ENCODE measurements at regions not wholly inside any gene's neighbourhood (a gene's known extent, or its start where the extent isn't known, plus 50 kb on each side); places are given as distances from the start of the nearest gene placed in this dataset.

GRCh38 chr7:17548014-17548653 lies 249.7 kb downstream of the AHR start (continued):
- no peak for TF ChIP-seq THAP8 (CRISPR knock-in tag; IDR thresholded peaks at IDR 0.05; ENCODE audit: borderline replicate concordance)
- no peak for TF ChIP-seq KDM3A (CRISPR knock-in tag; IDR thresholded peaks at IDR 0.05; ENCODE audit: low read depth)
- TF ChIP-seq, protein P1, sequence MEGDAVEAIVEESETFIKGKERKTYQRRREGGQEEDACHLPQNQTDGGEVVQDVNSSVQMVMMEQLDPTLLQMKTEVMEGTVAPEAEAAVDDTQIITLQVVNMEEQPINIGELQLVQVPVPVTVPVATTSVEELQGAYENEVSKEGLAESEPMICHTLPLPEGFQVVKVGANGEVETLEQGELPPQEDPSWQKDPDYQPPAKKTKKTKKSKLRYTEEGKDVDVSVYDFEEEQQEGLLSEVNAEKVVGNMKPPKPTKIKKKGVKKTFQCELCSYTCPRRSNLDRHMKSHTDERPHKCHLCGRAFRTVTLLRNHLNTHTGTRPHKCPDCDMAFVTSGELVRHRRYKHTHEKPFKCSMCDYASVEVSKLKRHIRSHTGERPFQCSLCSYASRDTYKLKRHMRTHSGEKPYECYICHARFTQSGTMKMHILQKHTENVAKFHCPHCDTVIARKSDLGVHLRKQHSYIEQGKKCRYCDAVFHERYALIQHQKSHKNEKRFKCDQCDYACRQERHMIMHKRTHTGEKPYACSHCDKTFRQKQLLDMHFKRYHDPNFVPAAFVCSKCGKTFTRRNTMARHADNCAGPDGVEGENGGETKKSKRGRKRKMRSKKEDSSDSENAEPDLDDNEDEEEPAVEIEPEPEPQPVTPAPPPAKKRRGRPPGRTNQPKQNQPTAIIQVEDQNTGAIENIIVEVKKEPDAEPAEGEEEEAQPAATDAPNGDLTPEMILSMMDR (CRISPR knock-in tag; IDR thresholded peaks at IDR 0.05): peak; percentile 30; the same call in 1 of the 2 replicates
- no peak for TF ChIP-seq FOXC1 (CRISPR knock-in tag; IDR thresholded peaks at IDR 0.05; ENCODE audit: borderline replicate concordance)
- TF ChIP-seq RFXANK (CRISPR knock-in tag; IDR thresholded peaks at IDR 0.05): no peak
- TF ChIP-seq, protein P2, sequence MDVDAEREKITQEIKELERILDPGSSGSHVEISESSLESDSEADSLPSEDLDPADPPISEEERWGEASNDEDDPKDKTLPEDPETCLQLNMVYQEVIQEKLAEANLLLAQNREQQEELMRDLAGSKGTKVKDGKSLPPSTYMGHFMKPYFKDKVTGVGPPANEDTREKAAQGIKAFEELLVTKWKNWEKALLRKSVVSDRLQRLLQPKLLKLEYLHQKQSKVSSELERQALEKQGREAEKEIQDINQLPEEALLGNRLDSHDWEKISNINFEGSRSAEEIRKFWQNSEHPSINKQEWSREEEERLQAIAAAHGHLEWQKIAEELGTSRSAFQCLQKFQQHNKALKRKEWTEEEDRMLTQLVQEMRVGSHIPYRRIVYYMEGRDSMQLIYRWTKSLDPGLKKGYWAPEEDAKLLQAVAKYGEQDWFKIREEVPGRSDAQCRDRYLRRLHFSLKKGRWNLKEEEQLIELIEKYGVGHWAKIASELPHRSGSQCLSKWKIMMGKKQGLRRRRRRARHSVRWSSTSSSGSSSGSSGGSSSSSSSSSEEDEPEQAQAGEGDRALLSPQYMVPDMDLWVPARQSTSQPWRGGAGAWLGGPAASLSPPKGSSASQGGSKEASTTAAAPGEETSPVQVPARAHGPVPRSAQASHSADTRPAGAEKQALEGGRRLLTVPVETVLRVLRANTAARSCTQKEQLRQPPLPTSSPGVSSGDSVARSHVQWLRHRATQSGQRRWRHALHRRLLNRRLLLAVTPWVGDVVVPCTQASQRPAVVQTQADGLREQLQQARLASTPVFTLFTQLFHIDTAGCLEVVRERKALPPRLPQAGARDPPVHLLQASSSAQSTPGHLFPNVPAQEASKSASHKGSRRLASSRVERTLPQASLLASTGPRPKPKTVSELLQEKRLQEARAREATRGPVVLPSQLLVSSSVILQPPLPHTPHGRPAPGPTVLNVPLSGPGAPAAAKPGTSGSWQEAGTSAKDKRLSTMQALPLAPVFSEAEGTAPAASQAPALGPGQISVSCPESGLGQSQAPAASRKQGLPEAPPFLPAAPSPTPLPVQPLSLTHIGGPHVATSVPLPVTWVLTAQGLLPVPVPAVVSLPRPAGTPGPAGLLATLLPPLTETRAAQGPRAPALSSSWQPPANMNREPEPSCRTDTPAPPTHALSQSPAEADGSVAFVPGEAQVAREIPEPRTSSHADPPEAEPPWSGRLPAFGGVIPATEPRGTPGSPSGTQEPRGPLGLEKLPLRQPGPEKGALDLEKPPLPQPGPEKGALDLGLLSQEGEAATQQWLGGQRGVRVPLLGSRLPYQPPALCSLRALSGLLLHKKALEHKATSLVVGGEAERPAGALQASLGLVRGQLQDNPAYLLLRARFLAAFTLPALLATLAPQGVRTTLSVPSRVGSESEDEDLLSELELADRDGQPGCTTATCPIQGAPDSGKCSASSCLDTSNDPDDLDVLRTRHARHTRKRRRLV (CRISPR knock-in tag; IDR thresholded peaks at IDR 0.05): no peak
- TF ChIP-seq, protein P3, sequence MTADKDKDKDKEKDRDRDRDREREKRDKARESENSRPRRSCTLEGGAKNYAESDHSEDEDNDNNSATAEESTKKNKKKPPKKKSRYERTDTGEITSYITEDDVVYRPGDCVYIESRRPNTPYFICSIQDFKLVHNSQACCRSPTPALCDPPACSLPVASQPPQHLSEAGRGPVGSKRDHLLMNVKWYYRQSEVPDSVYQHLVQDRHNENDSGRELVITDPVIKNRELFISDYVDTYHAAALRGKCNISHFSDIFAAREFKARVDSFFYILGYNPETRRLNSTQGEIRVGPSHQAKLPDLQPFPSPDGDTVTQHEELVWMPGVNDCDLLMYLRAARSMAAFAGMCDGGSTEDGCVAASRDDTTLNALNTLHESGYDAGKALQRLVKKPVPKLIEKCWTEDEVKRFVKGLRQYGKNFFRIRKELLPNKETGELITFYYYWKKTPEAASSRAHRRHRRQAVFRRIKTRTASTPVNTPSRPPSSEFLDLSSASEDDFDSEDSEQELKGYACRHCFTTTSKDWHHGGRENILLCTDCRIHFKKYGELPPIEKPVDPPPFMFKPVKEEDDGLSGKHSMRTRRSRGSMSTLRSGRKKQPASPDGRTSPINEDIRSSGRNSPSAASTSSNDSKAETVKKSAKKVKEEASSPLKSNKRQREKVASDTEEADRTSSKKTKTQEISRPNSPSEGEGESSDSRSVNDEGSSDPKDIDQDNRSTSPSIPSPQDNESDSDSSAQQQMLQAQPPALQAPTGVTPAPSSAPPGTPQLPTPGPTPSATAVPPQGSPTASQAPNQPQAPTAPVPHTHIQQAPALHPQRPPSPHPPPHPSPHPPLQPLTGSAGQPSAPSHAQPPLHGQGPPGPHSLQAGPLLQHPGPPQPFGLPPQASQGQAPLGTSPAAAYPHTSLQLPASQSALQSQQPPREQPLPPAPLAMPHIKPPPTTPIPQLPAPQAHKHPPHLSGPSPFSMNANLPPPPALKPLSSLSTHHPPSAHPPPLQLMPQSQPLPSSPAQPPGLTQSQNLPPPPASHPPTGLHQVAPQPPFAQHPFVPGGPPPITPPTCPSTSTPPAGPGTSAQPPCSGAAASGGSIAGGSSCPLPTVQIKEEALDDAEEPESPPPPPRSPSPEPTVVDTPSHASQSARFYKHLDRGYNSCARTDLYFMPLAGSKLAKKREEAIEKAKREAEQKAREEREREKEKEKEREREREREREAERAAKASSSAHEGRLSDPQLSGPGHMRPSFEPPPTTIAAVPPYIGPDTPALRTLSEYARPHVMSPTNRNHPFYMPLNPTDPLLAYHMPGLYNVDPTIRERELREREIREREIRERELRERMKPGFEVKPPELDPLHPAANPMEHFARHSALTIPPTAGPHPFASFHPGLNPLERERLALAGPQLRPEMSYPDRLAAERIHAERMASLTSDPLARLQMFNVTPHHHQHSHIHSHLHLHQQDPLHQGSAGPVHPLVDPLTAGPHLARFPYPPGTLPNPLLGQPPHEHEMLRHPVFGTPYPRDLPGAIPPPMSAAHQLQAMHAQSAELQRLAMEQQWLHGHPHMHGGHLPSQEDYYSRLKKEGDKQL (CRISPR knock-in tag; IDR thresholded peaks at IDR 0.05; ENCODE audit: low read depth): no peak

Measured in HepG2 (cell line).